Activated naive CD4-positive, alpha-beta T cell treated with anti-CD3 and anti-CD28 coated beads, Interleukin-2, amount 10 ng/mL, durations not matched to agents 7 days and 5 days (primary cell): ENCODE measurements at regions not wholly inside any gene's neighbourhood (a gene's known extent, or its start where the extent isn't known, plus 50 kb on each side); places are given as distances from the start of the nearest gene placed in this dataset.

Source experiments
- CTCF ChIA-PET: fragments of 350-600 bp; sonication (Branson Sonifier 250); formaldehyde crosslinking; loops from one replicate; lab custom pipeline; 2021; ENCODE audit warnings: antibody characterized with exemption; lab: Charles Lee
- DNase-seq: peaks from one replicate; pipeline ENCODE4 v3.0.0-alpha.2; 2020
- H3K27ac Mint-ChIP-seq: one replicate; pipeline ENCODE4 v1.8.0; 2021; ENCODE audit warnings: mild to moderate bottlenecking, moderate library complexity, mixed read lengths
- H3K27me3 Mint-ChIP-seq: one replicate; pipeline ENCODE4 v1.8.0; 2021; ENCODE audit warnings: mild to moderate bottlenecking, mixed read lengths
- H3K36me3 Mint-ChIP-seq: one replicate; pipeline ENCODE4 v1.8.0; 2021; ENCODE audit warnings: mixed read lengths
- H3K4me1 Mint-ChIP-seq: one replicate; pipeline ENCODE4 v1.8.0; 2021; ENCODE audit warnings: mixed read lengths
- H3K4me3 Mint-ChIP-seq: one replicate; pipeline ENCODE4 v1.8.0; 2021; ENCODE audit warnings: mild to moderate bottlenecking, moderate library complexity, mixed read lengths
- H3K9me3 Mint-ChIP-seq: one replicate; pipeline ENCODE4 v1.8.0; 2021; ENCODE audit warnings: mixed read lengths

- Mint-ChIP-seq H3K9me3 (no peaks in the 10 kb centered on the region), H3K27ac (no peak overlapping the region), H3K4me1 (no peaks in the 10 kb centered on the region), H3K4me3 (no peak overlapping the region), H3K27me3 (no peaks in the 10 kb centered on the region), H3K36me3 (no peaks in the 10 kb centered on the region)
- DNase-seq: no peak
- CTCF ChIA-PET: no interaction called here
Observed at GRCh38 chr5:6163913-6164312, 214.4 kb downstream of the MED10 start.

GRCh38 chr5:6162175-6162574, 216.2 kb downstream of the MED10 start:
- CTCF ChIA-PET: no interaction called here
- Mint-ChIP-seq H3K27ac (no peak overlapping the region), H3K36me3 (no peaks in the 10 kb centered on the region), H3K4me1 (no peaks in the 10 kb centered on the region), H3K4me3 (no peak overlapping the region), H3K27me3 (no peaks in the 10 kb centered on the region), H3K9me3 (no peaks in the 10 kb centered on the region)
- no peak for DNase-seq

GRCh38 chr5:6161257-6161656, 217.1 kb downstream of the MED10 start:
- CTCF ChIA-PET: no interaction called here
- no peaks in the 10 kb centered on the region for H3K36me3 Mint-ChIP-seq
- H3K4me1 Mint-ChIP-seq: no peaks in the 10 kb centered on the region
- no peak for DNase-seq
- no peaks in the 10 kb centered on the region for H3K27me3 Mint-ChIP-seq
- no peak overlapping the region for H3K4me3 Mint-ChIP-seq
- H3K9me3 Mint-ChIP-seq: no peaks in the 10 kb centered on the region
- H3K27ac Mint-ChIP-seq: no peak overlapping the region

GRCh38 chr5:6159832-6160430, 218.4 kb downstream of the MED10 start:
- H3K9me3 Mint-ChIP-seq: no peaks in the 10 kb centered on the region
- no peak overlapping the region for H3K27ac Mint-ChIP-seq
- no peaks in the 10 kb centered on the region for H3K4me1 Mint-ChIP-seq
- H3K36me3 Mint-ChIP-seq: no peaks in the 10 kb centered on the region
- H3K4me3 Mint-ChIP-seq: no peak overlapping the region
- CTCF ChIA-PET: no interaction called here
- no peaks in the 10 kb centered on the region for H3K27me3 Mint-ChIP-seq
- DNase-seq: no peak

GRCh38 chr5:6158974-6159831, 219.1 kb downstream of the MED10 start:
- Mint-ChIP-seq H3K4me1 (no peaks in the 10 kb centered on the region), H3K27me3 (no peaks in the 10 kb centered on the region), H3K36me3 (no peaks in the 10 kb centered on the region), H3K27ac (no peak overlapping the region), H3K4me3 (no peak overlapping the region), H3K9me3 (no peaks in the 10 kb centered on the region)
- DNase-seq: no peak
- CTCF ChIA-PET: no interaction called here

- H3K27me3 Mint-ChIP-seq: no peaks in the 10 kb centered on the region
- no peaks in the 10 kb centered on the region for H3K9me3 Mint-ChIP-seq
- DNase-seq: no peak
- no peaks in the 10 kb centered on the region for H3K36me3 Mint-ChIP-seq
- CTCF ChIA-PET: no interaction called here
- no peak overlapping the region for H3K4me3 Mint-ChIP-seq
- H3K4me1 Mint-ChIP-seq: no peaks in the 10 kb centered on the region
- H3K27ac Mint-ChIP-seq: no peak overlapping the region
Observed at GRCh38 chr5:6154216-6154615, 224.1 kb downstream of the MED10 start.

- no peaks in the 10 kb centered on the region for H3K36me3 Mint-ChIP-seq
- no peak overlapping the region for H3K27ac Mint-ChIP-seq
- no peaks in the 10 kb centered on the region for H3K9me3 Mint-ChIP-seq
- CTCF ChIA-PET: no interaction called here
- DNase-seq: no peak
- no peaks in the 10 kb centered on the region for H3K27me3 Mint-ChIP-seq
- H3K4me1 Mint-ChIP-seq: no peaks in the 10 kb centered on the region
- no peak overlapping the region for H3K4me3 Mint-ChIP-seq
Observed at GRCh38 chr5:6146271-6146670, 232.1 kb downstream of the MED10 start.

- no peaks in the 10 kb centered on the region for H3K36me3 Mint-ChIP-seq
- H3K27ac Mint-ChIP-seq: no peak overlapping the region
- H3K27me3 Mint-ChIP-seq: no peaks in the 10 kb centered on the region
- CTCF ChIA-PET: no interaction called here
- H3K9me3 Mint-ChIP-seq: no peaks in the 10 kb centered on the region
- H3K4me1 Mint-ChIP-seq: no peaks in the 10 kb centered on the region
- DNase-seq: no peak
- no peak overlapping the region for H3K4me3 Mint-ChIP-seq
Observed at GRCh38 chr5:6145616-6146237, 232.6 kb downstream of the MED10 start.

GRCh38 chr5:6143523-6143922, 234.8 kb downstream of the MED10 start:
- no peaks in the 10 kb centered on the region for H3K4me1 Mint-ChIP-seq
- H3K4me3 Mint-ChIP-seq: no peak overlapping the region
- H3K27ac Mint-ChIP-seq: no peak overlapping the region
- no peaks in the 10 kb centered on the region for H3K27me3 Mint-ChIP-seq
- CTCF ChIA-PET: no interaction called here
- no peak for DNase-seq
- no peaks in the 10 kb centered on the region for H3K9me3 Mint-ChIP-seq
- H3K36me3 Mint-ChIP-seq: no peaks in the 10 kb centered on the region

- H3K27me3 Mint-ChIP-seq: no peaks in the 10 kb centered on the region
Observed at GRCh38 chr5:6142353-6142752, 236.0 kb downstream of the MED10 start.

GRCh38 chr5:6140219-6140618, 238.1 kb downstream of the MED10 start:
- no peaks in the 10 kb centered on the region for H3K27me3 Mint-ChIP-seq
- CTCF ChIA-PET: no interaction called here
- H3K36me3 Mint-ChIP-seq: no peaks in the 10 kb centered on the region
- no peak overlapping the region for H3K4me3 Mint-ChIP-seq
- no peaks in the 10 kb centered on the region for H3K9me3 Mint-ChIP-seq
- H3K27ac Mint-ChIP-seq: no peak overlapping the region
- no peak for DNase-seq
- H3K4me1 Mint-ChIP-seq: no peaks in the 10 kb centered on the region

More at GRCh38 chr5:6142353-6142752, 236.0 kb downstream of the MED10 start:
- no peak overlapping the region for H3K27ac Mint-ChIP-seq
- H3K9me3 Mint-ChIP-seq: no peaks in the 10 kb centered on the region
- H3K4me3 Mint-ChIP-seq: no peak overlapping the region
- H3K36me3 Mint-ChIP-seq: no peaks in the 10 kb centered on the region
- DNase-seq: no peak
- H3K4me1 Mint-ChIP-seq: no peaks in the 10 kb centered on the region
- CTCF ChIA-PET: no interaction called here

GRCh38 chr5:6135977-6136376, 242.4 kb downstream of the MED10 start:
- no peak overlapping the region for H3K4me3 Mint-ChIP-seq
- no peaks in the 10 kb centered on the region for H3K9me3 Mint-ChIP-seq
- H3K4me1 Mint-ChIP-seq: no peaks in the 10 kb centered on the region
- H3K36me3 Mint-ChIP-seq: no peaks in the 10 kb centered on the region
- H3K27me3 Mint-ChIP-seq: no peaks in the 10 kb centered on the region
- no peak overlapping the region for H3K27ac Mint-ChIP-seq
- DNase-seq: no peak
- CTCF ChIA-PET: no interaction called here

GRCh38 chr5:6134281-6134680, 244.1 kb downstream of the MED10 start:
- H3K9me3 Mint-ChIP-seq: no peaks in the 10 kb centered on the region
- no peaks in the 10 kb centered on the region for H3K36me3 Mint-ChIP-seq
- no peaks in the 10 kb centered on the region for H3K27me3 Mint-ChIP-seq
- no peak for DNase-seq
- no peaks in the 10 kb centered on the region for H3K4me1 Mint-ChIP-seq
- H3K27ac Mint-ChIP-seq: no peak overlapping the region
- CTCF ChIA-PET: no interaction called here
- no peak overlapping the region for H3K4me3 Mint-ChIP-seq

- H3K4me3 Mint-ChIP-seq: no peak overlapping the region
- CTCF ChIA-PET: no interaction called here
- DNase-seq: no peak
- H3K36me3 Mint-ChIP-seq: no peaks in the 10 kb centered on the region
- no peaks in the 10 kb centered on the region for H3K27me3 Mint-ChIP-seq
- H3K4me1 Mint-ChIP-seq: no peaks in the 10 kb centered on the region
- H3K27ac Mint-ChIP-seq: no peak overlapping the region
- peaks cover 10% of the 10 kb centered on the region for H3K9me3 Mint-ChIP-seq
Observed at GRCh38 chr5:6125781-6126180, 252.6 kb downstream of the MED10 start.

GRCh38 chr5:6118691-6119090, 259.7 kb downstream of the MED10 start:
- CTCF ChIA-PET: no interaction called here
- Mint-ChIP-seq H3K4me1 (no peaks in the 10 kb centered on the region), H3K27me3 (no peaks in the 10 kb centered on the region), H3K27ac (no peak overlapping the region), H3K36me3 (no peaks in the 10 kb centered on the region), H3K9me3 (peaks cover 2% of the 10 kb centered on the region), H3K4me3 (no peak overlapping the region)
- no peak for DNase-seq
